IPS DF 4.7 (cell line): ENCODE measurements at regions not wholly inside any gene's neighbourhood (a gene's known extent, or its start where the extent isn't known, plus 50 kb on each side); places are given as distances from the start of the nearest gene placed in this dataset.
A peak's percentile ranks its signal among the peaks of the same experiment; 100 is the strongest.

Experiments
- DNase-seq: peaks from one replicate; pipeline ENCODE4 v3.0.0-alpha.2; 2013; ENCODE audit warnings: low spot score; ENCODE audit errors: extremely low read depth

- no peak for DNase-seq
These were observed 169.1 kb upstream of the AVPR1A start for GRCh38 chr12:63319936-63320633.

DNA sequence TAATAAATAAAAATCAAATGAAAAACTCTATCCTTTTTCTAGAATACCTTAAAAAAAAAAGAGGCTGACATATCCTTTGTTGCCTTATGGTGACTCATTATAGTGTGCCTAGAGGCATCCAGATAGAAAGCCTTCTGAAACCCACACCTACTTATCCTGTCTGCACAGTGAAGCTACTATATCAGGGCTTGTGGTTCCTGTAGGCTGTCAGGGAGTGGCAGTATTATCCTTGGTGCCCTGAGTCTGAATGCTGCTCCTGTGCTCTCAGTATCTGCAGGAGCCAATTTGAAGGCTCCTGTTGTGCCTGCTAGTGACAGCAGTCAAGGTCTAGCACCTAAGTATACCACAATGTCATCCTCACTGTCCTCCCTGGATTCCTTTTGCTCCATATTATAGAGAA, 168.4 kb upstream of the AVPR1A start:
- DNase-seq, result no peak

GRCh38 chr12:63318933-63319332, 167.9 kb upstream of the AVPR1A start:
- no peak for DNase-seq

GRCh38 chr12:63318313-63318712, 167.3 kb upstream of the AVPR1A start:
- DNase-seq, result no peak

GRCh38 chr12:63317880-63318279, 166.9 kb upstream of the AVPR1A start:
- no peak for DNase-seq

DNA sequence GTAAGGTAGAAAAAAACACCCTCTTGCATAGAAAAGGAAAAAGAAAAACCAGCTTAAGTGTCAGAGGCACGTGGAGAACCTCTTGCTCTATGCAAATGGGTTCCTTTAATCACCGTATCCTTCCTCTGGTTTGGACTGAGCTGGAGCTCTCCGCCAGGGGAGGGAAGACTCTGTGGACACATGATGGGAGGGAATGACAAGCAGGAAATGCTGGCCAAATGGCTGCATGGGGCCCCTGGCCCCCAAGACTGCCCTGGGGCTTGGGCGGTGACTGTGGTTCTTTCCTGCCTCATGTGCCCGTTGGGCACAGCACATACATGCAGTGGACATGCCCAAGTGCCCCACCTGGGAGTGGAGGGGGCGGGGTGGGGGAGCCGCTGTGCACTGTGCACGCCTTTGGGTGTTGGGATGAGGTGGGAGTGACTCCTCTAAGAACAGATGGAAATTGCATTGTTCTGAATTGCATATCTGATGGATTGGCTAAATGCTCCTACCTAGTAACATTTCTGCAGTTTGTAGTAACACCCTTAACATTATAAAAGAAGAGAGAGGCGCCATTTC, 166.4 kb upstream of the AVPR1A start:
- DNase-seq, result no peak

DNA sequence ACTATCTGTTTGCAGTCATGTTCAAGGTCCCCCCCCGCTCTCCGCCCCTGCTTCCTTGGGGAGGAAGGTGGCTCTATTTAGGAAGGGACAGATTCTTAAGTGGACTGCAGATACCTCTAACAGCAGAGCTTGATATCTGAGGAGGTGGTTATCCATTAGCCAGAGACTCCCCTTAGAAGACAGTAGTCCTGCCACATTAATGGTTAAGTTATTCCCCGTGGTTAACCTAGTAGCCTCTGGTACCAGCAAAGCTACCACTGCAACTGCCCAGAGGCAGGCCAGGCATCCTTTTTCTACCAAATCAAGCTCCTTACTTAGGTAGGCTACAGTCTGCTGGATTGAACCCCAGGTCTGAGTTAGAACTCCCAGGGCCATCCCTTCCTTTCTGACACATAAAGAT, 162.1 kb upstream of the AVPR1A start:
- DNase-seq, result no peak

DNA sequence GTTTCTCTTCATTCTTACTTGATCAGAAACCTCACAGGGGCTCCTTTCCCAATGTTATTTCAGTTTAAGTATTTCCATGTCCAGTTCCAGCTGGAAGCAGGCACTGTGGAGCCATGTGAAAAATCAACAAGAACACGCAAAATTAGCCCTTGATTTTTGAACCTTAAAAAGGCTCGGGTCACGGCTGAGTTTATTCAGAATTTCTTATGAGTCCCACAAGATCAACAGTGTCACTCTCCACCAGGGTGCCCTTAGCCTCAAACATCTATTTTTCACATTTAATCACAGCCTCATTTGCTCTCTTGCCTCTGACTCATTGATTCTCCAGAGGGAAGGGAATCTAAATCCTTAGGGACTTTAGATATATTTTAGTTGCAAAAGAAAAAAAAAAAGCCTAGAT, 157.7 kb upstream of the AVPR1A start:
- DNase-seq, result no peak

DNA sequence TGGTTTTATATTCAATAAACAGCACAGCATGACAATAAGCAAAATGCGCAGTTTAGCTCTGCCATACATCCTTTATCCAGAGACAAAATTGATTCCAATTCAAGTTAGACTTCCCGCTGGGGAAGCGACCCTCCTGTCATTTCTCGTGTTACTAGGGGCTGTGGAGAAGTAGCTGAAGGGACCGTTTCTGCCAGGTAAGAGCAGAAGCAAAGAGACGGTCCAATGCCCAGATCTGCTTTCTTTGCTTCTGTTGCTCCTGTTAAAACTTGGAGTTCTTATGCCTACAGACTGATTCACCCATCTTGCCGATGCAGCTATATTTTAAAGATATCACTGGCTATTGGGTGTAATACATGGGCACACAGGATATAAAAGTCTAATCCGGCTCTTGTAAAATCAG, 156.8 kb upstream of the AVPR1A start:
- no peak for DNase-seq

DNA sequence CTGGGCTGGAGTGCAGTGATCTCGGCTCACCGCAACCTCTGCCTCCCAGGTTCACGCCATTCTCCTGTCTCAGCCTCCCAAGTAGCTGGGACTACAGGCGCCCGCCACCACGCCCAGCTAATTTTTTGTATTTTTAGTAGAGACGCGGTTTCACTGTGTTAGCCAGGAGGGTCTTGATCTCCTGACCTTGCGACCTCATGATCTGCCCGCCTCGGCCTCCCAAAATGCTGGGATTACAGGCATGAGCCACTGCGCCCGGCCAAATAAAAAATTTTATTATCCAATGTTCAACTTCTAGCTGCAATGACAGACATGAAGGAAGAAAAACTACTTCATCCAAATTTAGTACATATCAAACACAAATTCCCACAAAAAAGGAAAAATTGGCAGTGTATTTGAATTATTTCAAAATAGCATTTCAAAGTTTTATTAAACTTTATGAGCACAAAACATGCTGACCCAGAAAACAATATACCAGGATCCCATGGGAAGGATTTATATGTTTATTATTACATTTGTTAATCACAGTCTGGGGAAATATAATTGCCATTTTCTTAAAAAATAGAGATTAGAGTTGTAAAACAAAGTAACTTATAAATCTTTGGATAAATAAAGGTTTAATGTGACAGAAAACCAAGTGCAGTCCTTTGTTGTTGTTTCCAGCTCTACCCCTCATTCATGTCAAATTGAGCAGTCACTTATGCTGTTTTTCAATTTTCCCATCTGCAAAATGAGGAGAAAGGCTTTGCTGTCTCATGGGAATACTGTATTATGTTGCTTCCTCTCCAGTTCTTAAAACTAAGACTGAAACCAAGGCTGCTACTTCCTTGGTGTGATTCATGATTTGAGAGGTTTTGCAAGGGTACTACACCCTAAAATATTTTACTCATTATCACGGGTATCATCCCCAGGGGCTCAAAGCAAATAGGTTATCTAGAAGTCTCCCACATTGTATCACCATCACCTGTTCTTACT, 155.2 kb upstream of the AVPR1A start:
- no peak for DNase-seq

GRCh38 chr12:63304887-63305316, 153.9 kb upstream of the AVPR1A start:
- no peak for DNase-seq

- no peak for DNase-seq
These were observed 152.0 kb upstream of the AVPR1A start for GRCh38 chr12:63302941-63303536.

DNA sequence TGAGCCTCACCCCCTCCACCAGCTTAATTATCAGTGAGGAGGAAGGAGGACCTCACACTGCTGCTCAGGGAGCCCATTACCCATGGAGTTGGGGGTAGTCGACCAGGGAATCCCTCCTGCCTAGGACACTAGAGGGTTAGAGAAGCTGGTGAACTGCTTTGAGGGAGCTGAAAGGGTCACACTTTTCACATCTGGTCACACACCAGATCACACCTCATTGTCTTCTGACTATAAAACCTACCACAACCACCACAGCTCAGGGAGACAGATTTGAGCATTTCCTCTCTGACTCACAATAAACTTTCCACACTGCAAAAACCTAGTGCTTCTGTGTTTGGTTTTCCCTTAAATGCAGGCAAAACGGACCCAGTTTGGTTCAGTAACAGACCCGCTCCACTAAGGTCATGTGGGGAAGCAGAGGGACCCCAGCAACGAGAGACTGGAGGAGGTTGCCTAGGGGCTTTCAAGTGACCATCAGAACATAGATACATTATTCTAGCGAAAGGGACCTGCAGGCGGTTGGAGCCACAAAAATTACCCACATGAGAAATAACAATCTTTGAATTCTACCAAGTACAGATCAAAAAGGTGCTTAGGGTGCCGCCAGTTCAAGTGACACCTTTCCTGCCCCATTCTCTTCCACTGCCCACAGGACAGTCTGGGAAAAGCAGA, 151.4 kb upstream of the AVPR1A start:
- DNase-seq, result no peak

GRCh38 chr12:63301311-63301710, 150.3 kb upstream of the AVPR1A start:
- DNase-seq, result no peak

DNA sequence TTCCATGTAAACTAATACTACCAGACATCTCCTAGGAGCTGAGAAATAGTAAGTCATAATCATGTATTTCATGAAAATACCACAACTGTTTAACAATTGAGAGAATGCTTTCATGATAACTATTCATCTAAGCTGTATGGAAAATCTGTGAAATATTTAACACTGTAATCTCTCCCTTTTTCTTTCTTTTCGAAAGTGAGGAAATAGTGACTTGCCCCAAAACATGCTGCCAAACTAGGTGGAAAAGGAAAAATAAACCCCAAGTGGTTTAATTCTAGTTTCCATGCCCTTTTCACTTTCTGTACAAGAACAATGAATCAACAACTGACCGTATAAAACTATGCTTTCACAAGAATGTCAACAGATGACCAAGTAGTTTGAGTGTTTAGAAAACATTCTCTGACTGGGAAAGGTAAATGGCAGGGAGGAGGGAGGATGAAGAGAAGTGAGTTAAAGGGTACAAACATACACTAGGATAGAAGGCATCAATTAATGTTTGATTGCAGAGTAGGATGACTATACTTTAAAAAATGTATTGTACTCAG, 147.5 kb upstream of the AVPR1A start:
- DNase-seq, result no peak

GRCh38 chr12:63294327-63294632, 143.3 kb upstream of the AVPR1A start:
- no peak for DNase-seq

DNA sequence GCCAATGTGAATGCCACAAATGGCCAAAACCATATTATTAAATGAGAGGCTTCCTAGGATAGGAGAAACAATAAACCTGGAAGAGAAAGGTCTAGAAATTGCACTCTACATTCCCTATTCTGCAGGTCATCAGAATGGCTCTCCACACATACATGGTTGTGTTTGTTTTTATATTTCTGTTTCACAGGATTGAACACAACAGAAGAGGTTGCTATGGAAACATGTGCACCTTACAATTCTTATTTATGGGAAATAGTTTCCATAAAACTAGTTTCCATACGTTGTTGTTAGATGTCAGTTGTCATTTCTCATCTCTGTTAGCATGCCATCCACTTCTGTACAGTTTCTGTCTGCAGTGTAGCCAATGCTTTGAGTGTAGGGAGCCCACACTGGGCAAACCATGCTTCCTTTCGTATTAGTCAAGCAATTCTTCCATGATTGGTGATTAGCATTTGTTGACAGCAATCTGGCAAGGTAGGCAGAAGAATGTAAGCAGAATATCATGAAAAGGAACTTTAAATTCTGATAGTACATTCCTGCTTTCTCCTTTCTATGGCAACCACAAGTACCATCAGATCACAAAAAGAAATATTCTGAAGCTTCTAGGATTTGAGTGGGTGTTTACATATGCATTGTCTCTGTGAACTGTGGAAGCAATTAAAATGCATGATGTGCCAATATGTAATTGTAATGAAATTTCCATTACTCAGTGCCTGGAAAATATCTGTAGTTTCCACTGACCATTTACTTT, 141.6 kb upstream of the AVPR1A start:
- no peak for DNase-seq

DNA sequence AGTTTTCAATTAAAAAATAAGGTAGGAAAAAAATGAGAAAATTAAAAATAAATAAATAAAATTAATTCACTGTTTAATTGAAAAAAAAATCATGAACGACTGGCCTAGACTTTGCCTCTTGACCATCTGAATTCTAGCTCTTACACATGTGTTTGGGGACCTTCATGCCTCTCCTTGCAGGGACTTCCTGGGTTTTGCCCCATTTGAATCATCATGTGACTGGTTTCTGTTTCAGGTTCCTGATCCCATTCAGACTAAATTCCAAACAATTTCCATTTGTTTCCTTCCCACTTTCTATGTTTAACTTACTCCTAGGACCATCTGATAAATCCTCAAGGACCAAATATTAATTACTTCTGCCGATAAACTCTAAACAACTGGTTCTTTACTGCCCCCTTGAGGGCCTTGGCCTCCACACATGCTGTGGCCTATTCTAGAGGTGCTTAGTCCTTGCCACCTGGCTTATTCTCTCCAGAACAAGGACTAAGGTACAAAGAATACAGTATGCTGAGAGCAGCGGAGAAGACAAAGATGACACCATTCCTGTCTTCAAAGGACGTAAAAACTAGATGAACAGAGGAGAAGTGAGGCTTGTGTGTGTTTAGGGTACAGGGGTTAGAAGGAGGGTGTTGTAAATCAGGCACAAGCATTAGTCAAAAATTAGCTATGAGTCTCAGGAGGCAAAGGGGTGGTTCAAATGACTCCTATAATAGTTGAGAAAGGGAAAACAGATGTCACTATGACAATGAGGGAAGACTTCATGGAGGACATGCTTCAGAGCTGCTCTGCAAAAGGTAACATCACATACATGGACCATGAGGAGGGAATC, 125.8 kb upstream of the AVPR1A start:
- DNase-seq, result peak; percentile 36

- no peak for DNase-seq
These were observed 116.0 kb upstream of the AVPR1A start for GRCh38 chr12:63266988-63267387.

DNA sequence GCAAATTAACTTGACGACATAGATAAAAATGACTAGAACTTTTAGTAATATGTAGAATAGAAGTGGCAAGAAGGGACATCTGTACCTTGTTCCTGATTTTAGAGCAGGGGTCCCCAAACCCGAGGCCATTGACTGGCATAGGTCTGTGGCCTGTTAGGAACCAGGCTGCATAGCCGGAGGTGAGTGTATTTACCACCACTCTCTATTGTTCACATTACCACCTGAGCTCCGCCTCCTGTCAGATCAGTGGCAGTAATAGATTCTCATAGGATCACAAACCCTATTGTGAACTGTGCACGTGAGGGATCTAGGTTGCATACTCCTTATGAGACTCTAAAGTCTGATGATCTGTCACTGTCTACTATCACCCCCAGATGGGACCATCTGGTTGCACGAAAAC, 113.6 kb upstream of the AVPR1A start:
- DNase-seq, result no peak
